T-helper 17 cell (primary cell): ENCODE measurements at regions not wholly inside any gene's neighbourhood (a gene's known extent, or its start where the extent isn't known, plus 50 kb on each side); places are given as distances from the start of the nearest gene placed in this dataset.

Experiments
- ATAC-seq: fragments of 150-1000 bp; cut with Tn5 transposase; 2 replicates; pipeline ENCODE4 v1.10.0; 2021; ENCODE audit warnings: mild to moderate bottlenecking, moderate library complexity
- DNase-seq, 3 donors: peaks; one replicate each; pipeline versions ENCODE4 v3.0.0 to v3.0.0-alpha.2; 2020 to 2021
- H3K9me3 ChIP-seq: one replicate; pipeline ENCODE4 v1.7.0; 2013; ENCODE audit warnings: low read length, mild to moderate bottlenecking; ENCODE audit not compliant: control insufficient read depth, poor library complexity, severe bottlenecking
- H3K27ac Mint-ChIP-seq: one replicate; pipeline ENCODE4 v1.8.0; 2022; ENCODE audit warnings: mild to moderate bottlenecking, moderate library complexity, mixed read lengths
- H3K27me3 Mint-ChIP-seq: one replicate; pipeline ENCODE4 v1.8.0; 2022; ENCODE audit warnings: mixed read lengths
- H3K36me3 Mint-ChIP-seq: one replicate; pipeline ENCODE4 v1.8.0; 2022; ENCODE audit warnings: low read depth, mixed read lengths
- H3K4me1 Mint-ChIP-seq: one replicate; pipeline ENCODE4 v1.8.0; 2022; ENCODE audit warnings: mild to moderate bottlenecking, mixed read lengths
- H3K4me3 Mint-ChIP-seq: one replicate; pipeline ENCODE4 v1.8.0; 2022; ENCODE audit warnings: mild to moderate bottlenecking, moderate library complexity, mixed read lengths

DNA sequence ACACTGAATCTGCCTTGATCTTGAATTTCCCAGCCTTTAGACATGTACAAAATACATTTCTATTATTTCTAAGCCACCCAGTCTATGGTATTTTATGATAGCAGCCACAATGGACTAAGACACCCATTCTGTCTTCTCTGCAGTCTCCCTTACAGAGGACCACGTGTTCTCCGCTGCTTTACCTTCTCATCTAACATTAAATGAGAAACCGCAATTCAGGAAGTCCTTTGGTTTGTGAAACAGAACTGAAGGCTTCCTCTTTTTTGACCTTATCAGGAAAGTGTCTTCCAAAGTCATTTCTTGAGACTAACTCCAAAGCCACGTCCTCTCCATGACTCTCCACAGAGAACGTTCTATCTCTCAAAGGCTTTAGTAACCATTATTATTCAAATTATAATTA lies 560.1 kb downstream of the OMA1 start:
- Mint-ChIP-seq H3K36me3 (no peaks in the 10 kb centered on the region), H3K4me3 (no peak overlapping the region), H3K27me3 (peaks cover 7% of the 10 kb centered on the region), H3K4me1 (peaks cover 3% of the 10 kb centered on the region), H3K27ac (no peak overlapping the region)
- DNase-seq (no peak), ATAC-seq (no peak)
- no peaks in the 10 kb centered on the region for H3K9me3 ChIP-seq

DNA sequence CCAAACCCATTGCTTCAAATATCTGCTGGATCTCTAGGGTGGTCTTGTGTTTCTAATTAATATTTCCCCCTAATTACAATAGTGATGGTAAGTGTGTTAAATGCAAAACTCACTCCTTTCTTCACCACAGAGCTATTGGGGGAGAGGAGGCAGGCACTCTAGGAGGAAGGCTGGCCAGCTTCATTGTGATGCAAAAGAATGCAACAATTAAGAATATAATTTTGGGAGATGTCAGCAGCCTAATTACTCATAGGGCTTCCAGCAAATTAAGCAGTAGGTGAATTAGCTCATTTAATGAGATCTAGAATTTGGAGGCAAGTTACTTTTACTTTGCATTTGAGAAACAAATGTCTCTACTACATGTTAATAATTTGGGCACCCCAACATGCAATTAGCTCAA lies 560.4 kb upstream of the DAB1 start:
- no peaks in the 10 kb centered on the region for H3K9me3 ChIP-seq
- Mint-ChIP-seq H3K27me3 (peaks cover 5% of the 10 kb centered on the region), H3K36me3 (peaks cover 3% of the 10 kb centered on the region), H3K27ac (no peak overlapping the region), H3K4me1 (peaks cover 3% of the 10 kb centered on the region), H3K4me3 (no peak overlapping the region)
- DNase-seq (no peak), ATAC-seq (no peak)

DNA sequence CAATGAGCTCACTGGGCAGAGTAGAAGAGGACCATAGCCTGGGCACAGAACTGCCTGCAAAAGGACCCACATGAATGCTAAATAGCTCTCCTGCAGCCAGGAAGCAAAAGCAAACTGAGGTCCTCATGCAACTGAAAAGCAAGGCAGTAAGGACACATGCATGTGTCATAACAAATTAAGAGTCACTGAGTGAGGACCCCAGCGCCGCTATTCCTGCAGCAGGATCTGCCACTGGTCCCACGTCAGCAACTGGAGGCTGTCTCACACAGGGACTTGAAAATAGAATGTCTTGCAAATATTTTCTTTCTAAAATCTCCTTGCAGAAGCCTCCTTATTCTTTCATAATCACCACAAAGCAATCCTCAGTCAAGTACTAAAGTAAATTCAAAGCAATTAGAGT lies 559.6 kb upstream of the DAB1 start:
- H3K27ac Mint-ChIP-seq, result no peak overlapping the region
- peaks cover 3% of the 10 kb centered on the region for H3K4me1 Mint-ChIP-seq

DNA sequence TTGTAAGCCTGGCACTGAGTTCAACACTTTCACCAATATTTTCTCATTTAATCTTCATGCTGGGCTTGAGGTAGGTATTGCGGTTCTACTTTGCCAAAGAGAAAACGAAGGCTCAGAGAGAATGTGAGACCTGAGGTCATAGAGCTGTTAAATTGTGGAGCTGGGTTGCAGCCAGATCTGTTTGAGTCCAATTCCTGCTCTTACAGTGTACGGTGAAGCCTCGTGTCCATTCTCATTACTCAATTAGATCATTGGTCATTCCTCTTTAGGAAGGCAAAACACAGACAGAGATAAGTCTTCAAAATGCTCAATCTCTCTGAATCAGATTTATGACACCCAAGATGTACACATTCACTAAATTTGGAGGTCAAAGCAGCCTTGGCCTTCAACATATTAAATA lies 559.0 kb upstream of the DAB1 start:
- Mint-ChIP-seq H3K4me1 (peaks cover 3% of the 10 kb centered on the region), H3K36me3 (peaks cover 3% of the 10 kb centered on the region), H3K27me3 (no peaks in the 10 kb centered on the region), H3K4me3 (no peak overlapping the region), H3K27ac (no peak overlapping the region)
- no peaks in the 10 kb centered on the region for H3K9me3 ChIP-seq
- DNase-seq (no peak), ATAC-seq (no peak)

More for the DNA sequence above, 559.6 kb upstream of the DAB1 start:
- DNase-seq (no peak), ATAC-seq (no peak)
- no peaks in the 10 kb centered on the region for H3K9me3 ChIP-seq
- H3K4me3 Mint-ChIP-seq, result no peak overlapping the region
- H3K36me3 Mint-ChIP-seq, result peaks cover 3% of the 10 kb centered on the region
- no peaks in the 10 kb centered on the region for H3K27me3 Mint-ChIP-seq

DNA sequence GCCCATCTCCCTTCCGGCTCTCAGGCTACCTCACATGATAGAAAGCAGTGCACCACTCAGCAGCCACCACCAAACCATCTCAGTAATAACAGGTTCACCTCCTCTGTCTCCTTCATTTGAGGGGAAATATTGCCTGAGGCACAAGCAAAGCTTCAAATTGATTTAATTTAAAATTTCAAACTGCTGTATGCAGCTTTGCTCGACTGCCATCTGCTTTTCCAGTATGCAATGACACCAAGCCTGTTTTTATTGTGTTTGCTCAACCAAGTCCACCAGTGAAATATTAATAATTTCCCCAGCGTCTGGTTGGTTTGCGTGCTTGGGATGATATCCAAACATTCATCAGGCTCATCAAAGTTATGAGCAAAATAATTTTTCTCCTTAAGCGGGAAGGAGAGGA lies 552.4 kb upstream of the DAB1 start:
- no peaks in the 10 kb centered on the region for H3K27me3 Mint-ChIP-seq
- H3K27ac Mint-ChIP-seq, result no peak overlapping the region
- H3K36me3 Mint-ChIP-seq, result peaks cover 3% of the 10 kb centered on the region
- H3K4me1 Mint-ChIP-seq, result no peaks in the 10 kb centered on the region
- no peak for ATAC-seq
- H3K9me3 ChIP-seq, result no peaks in the 10 kb centered on the region
- no peak overlapping the region for H3K4me3 Mint-ChIP-seq
- no peak for DNase-seq

DNA sequence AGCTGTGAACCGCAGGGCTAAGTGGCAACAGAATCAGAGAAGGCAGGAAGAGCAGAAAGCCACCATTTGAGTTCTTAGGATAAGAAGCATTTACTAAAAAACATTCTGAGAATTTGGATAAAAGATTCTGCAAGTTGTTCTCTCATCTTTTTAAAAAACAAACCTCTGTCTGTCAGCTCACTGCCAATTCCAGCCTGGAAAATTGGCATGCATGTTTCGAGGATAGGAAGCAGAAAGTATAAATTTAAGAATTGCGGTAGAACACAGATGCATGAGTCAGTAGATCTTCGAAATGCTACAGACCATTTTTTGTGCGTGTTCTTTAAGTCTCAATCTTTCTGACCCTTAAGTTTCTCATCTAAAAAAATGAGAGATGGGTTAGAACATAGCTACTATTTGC lies 544.5 kb upstream of the DAB1 start:
- no peak overlapping the region for H3K4me3 Mint-ChIP-seq
- no peaks in the 10 kb centered on the region for H3K36me3 Mint-ChIP-seq
- no peak overlapping the region for H3K27ac Mint-ChIP-seq
- ATAC-seq, result no peak
- no peak for DNase-seq
- no peaks in the 10 kb centered on the region for H3K9me3 ChIP-seq
- H3K27me3 Mint-ChIP-seq, result no peaks in the 10 kb centered on the region
- H3K4me1 Mint-ChIP-seq, result no peaks in the 10 kb centered on the region

DNA sequence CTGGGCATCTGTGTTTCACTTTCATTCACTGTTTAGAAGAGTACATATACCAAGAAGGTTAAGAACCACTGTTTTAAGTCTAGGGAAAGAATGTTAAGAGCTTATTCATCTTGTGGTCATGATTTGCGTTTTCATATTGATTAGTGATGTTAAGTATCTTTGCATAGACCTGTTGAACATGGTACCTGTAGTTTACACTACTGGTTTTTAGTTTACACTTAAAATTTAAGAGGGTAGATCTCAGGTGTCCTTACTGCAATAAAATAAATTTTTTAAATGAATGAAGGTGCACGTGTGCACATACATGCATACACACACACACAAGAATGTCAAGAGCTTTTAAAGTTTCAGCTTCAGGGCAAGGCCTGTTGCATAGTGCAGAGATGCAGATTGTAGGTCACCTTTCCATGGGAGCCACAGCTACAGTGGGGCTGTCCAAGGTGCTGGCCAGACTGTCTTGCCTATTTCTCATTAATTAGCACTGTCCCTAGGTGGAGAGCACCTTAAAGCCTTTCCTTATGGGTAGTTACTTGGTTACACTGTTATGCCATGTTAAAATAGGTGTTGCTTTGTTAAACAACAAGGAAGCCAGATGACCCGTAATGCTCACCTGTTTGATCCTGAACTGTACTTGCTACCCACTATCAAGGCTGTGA lies 543.0 kb upstream of the DAB1 start:
- DNase-seq, result no peak
- H3K27ac Mint-ChIP-seq, result no peak overlapping the region
- no peaks in the 10 kb centered on the region for H3K9me3 ChIP-seq
- ATAC-seq, result no peak
- no peak overlapping the region for H3K4me3 Mint-ChIP-seq
- no peaks in the 10 kb centered on the region for H3K36me3 Mint-ChIP-seq
- no peaks in the 10 kb centered on the region for H3K27me3 Mint-ChIP-seq
- no peaks in the 10 kb centered on the region for H3K4me1 Mint-ChIP-seq

DNA sequence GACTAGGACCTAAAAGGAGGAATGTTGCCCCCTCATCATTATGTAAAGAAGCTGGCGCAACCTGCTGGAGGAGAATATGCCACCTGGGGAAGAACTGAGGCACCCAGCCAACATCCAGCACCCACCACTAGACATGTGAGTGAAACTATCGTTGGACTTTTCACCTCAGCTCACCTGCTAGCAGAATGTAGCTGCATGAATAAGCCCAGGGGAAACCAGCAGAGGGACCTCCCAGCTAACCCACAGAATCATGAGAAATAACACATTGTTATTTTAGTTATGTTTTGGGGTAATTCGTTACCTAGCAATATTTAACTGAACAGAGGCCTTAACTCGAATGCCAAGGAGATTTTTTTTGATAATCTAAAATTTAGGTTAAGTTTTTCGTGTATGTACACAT lies 542.5 kb upstream of the DAB1 start:
- Mint-ChIP-seq H3K27ac (no peak overlapping the region), H3K4me3 (no peak overlapping the region), H3K36me3 (no peaks in the 10 kb centered on the region), H3K4me1 (no peaks in the 10 kb centered on the region), H3K27me3 (no peaks in the 10 kb centered on the region)
- DNase-seq (no peak), ATAC-seq (no peak)
- H3K9me3 ChIP-seq, result no peaks in the 10 kb centered on the region

DNA sequence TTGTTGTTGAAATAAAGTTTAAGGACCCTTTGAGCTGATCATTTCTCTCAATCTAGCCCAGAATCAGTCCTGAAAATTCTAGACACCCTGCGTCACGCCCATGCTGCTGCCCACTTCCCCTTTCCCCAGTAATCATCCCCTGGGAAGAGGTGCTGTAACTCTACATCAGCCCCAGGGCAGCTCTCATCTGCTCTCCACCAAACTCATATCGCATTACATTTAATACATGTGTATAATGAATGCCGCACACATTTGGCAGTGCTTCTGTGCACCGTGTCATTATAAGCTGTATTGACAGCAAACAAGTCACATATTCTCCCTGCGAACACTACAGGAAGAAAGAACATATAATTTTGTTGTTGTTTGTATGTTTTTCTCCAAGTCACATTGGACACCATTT lies 539.7 kb upstream of the DAB1 start:
- ATAC-seq, result no peak
- no peaks in the 10 kb centered on the region for H3K4me1 Mint-ChIP-seq
- no peaks in the 10 kb centered on the region for H3K27me3 Mint-ChIP-seq
- H3K27ac Mint-ChIP-seq, result no peak overlapping the region
- no peaks in the 10 kb centered on the region for H3K36me3 Mint-ChIP-seq
- no peak for DNase-seq
- H3K9me3 ChIP-seq, result no peaks in the 10 kb centered on the region
- H3K4me3 Mint-ChIP-seq, result no peak overlapping the region

DNA sequence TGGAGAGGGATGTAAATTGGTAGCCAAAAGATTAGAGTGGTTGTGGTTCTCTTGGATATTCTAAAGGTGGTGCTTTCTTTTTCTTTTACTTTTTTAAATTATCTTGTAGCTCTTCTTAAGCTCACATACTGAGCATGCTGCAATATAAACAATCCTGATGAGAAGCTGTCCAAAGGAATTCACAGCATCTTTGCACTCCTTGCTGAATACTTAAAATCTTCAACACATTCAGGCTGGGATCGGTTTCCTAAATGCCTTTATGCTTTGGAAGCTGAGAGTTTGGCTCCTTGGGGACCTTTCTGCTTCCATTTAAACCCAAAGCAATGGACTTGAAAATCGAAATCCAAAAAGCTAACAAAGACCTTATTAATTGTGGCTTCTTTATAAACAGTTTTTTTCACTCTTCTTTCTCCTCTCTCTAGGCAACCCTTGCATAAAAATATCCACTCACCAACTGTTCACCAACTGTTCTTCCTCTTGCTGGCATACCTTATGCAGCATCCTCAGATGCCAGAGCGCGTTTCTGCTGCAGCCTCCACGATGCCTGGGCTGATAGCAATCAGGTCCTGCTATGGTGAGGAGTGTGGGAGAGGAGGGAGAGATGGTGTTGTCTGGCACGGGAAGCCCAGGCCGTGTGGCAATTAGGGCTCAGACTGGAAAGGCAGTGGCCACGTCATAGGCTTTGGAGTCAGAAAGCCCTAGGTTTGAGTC lies 535.8 kb upstream of the DAB1 start:
- H3K4me1 Mint-ChIP-seq, result no peaks in the 10 kb centered on the region
- H3K36me3 Mint-ChIP-seq, result no peaks in the 10 kb centered on the region
- ATAC-seq (no peak), DNase-seq (no peak)
- H3K27me3 Mint-ChIP-seq, result no peaks in the 10 kb centered on the region
- H3K27ac Mint-ChIP-seq, result no peak overlapping the region
- H3K9me3 ChIP-seq, result no peaks in the 10 kb centered on the region
- no peak overlapping the region for H3K4me3 Mint-ChIP-seq

DNA sequence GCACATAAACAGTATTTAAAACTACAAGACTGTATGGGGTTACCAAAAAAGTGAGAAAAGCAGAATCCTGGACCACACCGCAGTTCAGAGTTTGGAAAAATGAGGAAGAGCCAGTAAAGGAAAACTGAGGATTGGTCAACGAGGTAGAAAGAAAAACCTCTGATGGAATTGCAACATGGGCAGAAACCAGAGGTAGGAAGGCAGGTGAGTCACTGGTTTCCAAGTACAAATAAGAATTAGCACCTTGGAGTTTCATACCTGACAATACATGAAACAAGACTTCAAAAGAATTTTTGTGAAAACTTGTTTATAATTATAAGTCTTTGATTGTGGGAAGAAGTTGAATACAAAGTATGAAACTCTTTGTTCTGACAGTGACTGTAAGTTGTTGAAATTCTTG lies 533.7 kb upstream of the DAB1 start:
- no peaks in the 10 kb centered on the region for H3K4me1 Mint-ChIP-seq
- no peaks in the 10 kb centered on the region for H3K27me3 Mint-ChIP-seq
- H3K27ac Mint-ChIP-seq, result no peak overlapping the region
- no peaks in the 10 kb centered on the region for H3K9me3 ChIP-seq
- no peaks in the 10 kb centered on the region for H3K36me3 Mint-ChIP-seq
- no peak for DNase-seq
- H3K4me3 Mint-ChIP-seq, result no peak overlapping the region
- ATAC-seq, result no peak

DNA sequence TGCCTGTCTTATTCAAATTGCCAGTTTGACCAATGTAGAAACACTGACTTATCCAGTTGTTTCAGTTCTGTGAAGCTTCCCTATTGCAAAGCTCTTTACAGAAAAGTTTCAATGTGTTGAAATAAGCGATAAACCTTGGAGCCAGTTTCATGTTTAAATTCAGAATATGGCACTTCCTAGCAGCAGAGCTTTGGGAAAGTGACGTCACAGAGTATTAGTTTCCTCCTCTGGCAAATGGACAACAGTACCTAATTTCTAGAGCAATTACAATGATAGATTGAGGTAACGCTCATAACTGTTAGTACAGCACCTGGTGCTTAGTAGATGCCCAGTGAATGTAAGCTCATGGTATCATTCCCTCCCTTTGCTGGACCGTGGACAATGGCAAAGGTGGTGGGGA lies 527.5 kb upstream of the DAB1 start:
- Mint-ChIP-seq H3K36me3 (no peaks in the 10 kb centered on the region), H3K27ac (no peak overlapping the region), H3K27me3 (peaks cover 9% of the 10 kb centered on the region), H3K4me1 (no peaks in the 10 kb centered on the region), H3K4me3 (no peak overlapping the region)
- DNase-seq (no peak), ATAC-seq (no peak)
- H3K9me3 ChIP-seq, result no peaks in the 10 kb centered on the region

DNA sequence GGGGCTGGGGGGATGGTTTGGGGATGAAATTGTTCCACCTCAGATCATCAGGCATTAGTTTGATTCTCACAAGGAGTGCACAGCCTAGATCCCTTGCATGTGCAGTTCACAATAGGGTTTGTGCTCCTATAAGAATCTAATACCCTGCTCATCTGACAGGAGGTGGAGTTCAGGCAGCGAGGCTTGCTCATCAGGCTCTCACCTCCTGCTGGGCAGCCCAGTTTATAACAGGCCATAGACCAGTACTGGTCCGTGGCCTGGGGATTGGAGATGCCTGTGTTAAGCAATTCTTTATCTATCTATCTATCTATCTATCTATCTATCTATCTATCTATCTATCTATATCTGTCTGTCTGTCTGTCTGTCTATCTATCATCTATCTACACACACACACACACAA lies 525.3 kb upstream of the DAB1 start:
- H3K36me3 Mint-ChIP-seq, result peaks cover under 1% of the 10 kb centered on the region
- DNase-seq (no peak), ATAC-seq (no peak)
- H3K9me3 ChIP-seq, result no peaks in the 10 kb centered on the region
- peaks cover 9% of the 10 kb centered on the region for H3K27me3 Mint-ChIP-seq
- H3K27ac Mint-ChIP-seq, result no peak overlapping the region
- H3K4me3 Mint-ChIP-seq, result no peak overlapping the region
- no peaks in the 10 kb centered on the region for H3K4me1 Mint-ChIP-seq

DNA sequence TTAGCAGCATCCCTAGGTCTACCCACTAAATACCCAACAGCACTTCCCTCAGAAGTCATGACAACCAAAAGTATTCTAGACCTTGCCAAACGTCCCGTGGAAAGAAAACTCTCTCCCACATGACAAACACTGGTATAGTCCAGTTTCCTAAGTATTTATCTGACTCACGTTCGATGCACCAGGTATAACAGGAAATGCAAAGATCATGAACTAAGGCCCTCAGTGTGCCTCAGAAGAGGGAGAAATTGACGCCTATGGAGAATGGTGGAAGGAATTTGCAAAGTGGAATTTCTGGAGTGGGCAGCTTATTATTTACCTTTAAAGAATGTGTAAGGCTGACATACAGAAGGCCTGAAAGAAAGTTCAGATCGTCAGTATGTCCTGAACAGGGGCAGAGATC lies 523.6 kb upstream of the DAB1 start:
- no peak for DNase-seq
- H3K4me1 Mint-ChIP-seq, result no peaks in the 10 kb centered on the region
- H3K4me3 Mint-ChIP-seq, result no peak overlapping the region
- ATAC-seq, result no peak
- no peak overlapping the region for H3K27ac Mint-ChIP-seq
- H3K27me3 Mint-ChIP-seq, result peaks cover 9% of the 10 kb centered on the region
- no peaks in the 10 kb centered on the region for H3K9me3 ChIP-seq
- peaks cover 2% of the 10 kb centered on the region for H3K36me3 Mint-ChIP-seq
